Loucy (cell line): ENCODE measurements at regions not wholly inside any gene's neighbourhood (a gene's known extent, or its start where the extent isn't known, plus 50 kb on each side); places are given as distances from the start of the nearest gene placed in this dataset.

Experiments
- EZH2phosphoT487 ChIP-seq: fragments of 200-600 bp; IDR thresholded peaks from 2 replicates; pipeline ENCODE4 v1.6.1; 2018; ENCODE audit warnings: antibody characterized with exemption, mild to moderate bottlenecking, moderate library complexity, borderline replicate concordance
- TF ChIP-seq, protein P1 (sequence below): fragments of 200-600 bp; sonication (generic); conservative IDR thresholded peaks from 2 replicates; pipeline ENCODE4 v1.5.1; 2014; ENCODE audit warnings: mild to moderate bottlenecking, antibody characterized with exemption, low read length

DNA sequence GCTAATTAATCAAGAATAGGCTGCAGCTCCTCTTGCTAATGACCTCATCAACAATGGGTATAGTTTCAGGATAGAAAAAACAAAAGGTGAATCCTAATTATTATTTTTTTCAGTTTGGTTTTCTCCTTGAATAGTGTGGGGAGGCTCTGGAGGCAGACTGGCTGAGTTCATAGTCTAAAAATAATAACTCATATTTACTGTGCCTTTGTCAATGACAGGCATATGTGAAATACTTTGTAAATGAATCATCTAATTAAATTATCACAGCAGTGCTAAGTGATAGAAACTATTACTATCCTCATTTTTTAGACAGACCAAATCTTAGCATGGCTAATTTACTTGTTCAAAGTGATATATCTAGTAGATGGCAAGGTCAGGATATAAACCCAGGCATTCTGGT is 1261.0 kb upstream of the SLC10A2 start:
- TF ChIP-seq, protein P1, sequence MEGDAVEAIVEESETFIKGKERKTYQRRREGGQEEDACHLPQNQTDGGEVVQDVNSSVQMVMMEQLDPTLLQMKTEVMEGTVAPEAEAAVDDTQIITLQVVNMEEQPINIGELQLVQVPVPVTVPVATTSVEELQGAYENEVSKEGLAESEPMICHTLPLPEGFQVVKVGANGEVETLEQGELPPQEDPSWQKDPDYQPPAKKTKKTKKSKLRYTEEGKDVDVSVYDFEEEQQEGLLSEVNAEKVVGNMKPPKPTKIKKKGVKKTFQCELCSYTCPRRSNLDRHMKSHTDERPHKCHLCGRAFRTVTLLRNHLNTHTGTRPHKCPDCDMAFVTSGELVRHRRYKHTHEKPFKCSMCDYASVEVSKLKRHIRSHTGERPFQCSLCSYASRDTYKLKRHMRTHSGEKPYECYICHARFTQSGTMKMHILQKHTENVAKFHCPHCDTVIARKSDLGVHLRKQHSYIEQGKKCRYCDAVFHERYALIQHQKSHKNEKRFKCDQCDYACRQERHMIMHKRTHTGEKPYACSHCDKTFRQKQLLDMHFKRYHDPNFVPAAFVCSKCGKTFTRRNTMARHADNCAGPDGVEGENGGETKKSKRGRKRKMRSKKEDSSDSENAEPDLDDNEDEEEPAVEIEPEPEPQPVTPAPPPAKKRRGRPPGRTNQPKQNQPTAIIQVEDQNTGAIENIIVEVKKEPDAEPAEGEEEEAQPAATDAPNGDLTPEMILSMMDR: no peak
- no peak for TF ChIP-seq EZH2phosphoT487
